HG02870 (cell line): ENCODE measurements at regions not wholly inside any gene's neighbourhood (a gene's known extent, or its start where the extent isn't known, plus 50 kb on each side); places are given as distances from the start of the nearest gene placed in this dataset.
"Not testable (repeated sequence)": the region's sequence is repeated elsewhere in the genome, so short reads cannot be mapped to it uniquely, and the experiment has no call there.

ENCODE experiments used
- ATAC-seq: cut with Tn5 transposase; IDR thresholded peaks from one replicate; pipeline ENCODE4 v1.9.1; 2021; ENCODE audit warnings: mild to moderate bottlenecking, moderate library complexity; ENCODE audit not compliant: unreplicated experiment

DNA sequence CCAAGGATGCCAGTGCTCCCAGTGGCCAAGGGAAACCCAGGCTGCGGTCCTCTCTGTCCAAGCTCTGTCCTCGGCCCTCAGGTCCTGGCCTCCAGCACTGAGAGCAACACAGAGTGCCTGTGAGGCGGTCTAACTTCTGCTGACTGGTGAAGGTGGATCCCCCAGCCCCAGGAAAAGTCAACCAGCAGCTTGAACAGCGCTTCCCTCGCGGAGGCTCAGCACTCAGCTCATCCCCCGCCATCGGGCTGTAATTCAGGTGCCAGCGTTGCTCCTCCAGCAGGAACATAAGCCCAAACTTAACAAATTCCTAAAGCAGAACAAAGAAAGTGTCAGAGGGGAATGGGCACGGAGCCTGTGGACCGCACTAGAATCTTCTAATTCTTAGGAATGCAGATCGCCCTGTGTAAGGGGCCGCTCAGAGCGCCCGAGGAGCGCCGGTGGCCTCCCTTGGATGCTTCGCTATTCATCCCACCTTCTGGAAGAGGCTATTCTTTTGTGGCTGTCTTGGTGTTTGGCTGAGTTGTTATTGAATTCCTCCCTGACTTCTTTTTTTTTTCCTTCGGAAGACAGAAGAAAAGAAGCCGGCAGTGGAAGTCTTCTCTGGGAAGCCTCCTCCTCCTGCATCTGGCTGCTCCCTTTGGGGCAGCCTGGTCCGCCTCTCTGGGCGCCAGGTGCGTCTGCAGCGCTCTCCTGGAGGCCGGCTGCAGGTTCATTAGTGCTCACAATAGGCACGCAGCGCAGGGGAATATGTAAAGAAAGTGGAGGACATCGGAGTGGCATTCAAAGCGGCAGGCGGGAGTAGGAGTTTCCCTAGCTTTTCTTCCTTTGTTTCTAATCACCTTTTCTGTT lies 905.6 kb downstream of the TSN start:
- ATAC-seq, result no peak

GRCh38 chr2:122663620-122664019 lies 908.2 kb downstream of the TSN start:
- ATAC-seq, result no peak

- ATAC-seq, result no peak
These were observed 914.2 kb downstream of the TSN start for GRCh38 chr2:122669627-122670026.

DNA sequence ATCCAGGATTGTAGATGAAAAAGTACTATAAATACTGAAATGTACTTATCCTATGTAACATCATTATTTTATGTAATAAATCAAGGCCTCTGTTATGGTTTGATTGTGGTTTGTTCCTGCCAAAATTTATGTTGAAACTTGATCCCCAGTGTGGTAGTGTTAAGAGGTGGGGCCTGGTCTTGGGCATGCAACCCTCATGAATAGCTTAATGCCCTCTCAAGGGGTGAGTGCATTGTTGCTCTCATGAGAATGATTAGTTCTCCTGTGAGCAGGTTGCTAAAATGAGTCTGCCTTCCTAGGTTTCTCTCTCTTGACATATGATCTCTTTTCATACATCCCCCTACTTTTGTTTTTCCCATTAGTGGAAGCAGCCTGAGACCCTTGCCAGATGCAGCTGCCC lies 915.4 kb downstream of the TSN start:
- ATAC-seq, result no peak

DNA sequence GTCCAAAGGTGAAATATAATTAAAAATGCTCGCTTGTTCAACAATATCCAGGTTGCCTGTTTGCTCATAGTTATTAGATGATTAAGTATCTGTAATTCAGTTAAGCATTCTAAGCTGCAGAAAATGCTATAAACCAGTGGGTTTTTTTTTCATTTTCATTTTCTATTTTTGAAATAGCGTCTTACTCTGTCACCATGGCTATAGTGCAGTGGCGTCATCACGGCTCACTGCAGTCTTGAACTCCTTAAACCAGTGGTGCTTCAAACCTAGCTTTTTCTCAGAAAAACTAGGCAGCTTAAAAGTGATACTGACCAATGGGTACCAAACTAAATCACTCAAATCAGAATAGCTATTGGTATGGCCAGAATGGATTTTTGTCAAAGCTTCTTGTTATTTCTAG lies 925.2 kb downstream of the TSN start:
- ATAC-seq, result no peak

DNA sequence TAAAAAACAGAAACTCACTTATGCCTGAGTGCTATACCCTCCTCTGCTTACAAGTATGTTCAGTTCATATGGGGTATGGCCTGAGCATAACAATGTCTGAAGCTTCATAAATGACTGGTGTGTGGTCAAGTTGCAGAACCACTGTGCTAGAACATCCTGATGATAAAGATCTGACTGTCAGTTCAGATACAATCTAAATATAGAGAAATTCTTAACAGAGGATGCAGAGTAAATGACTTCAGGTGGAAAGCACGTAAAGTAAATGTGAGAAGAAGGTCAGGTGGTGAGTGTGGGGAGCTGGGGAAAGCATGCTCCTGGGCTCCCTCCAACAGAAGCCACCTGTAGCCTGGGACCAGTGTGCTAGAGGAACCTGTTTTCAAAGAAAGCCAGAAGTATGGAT lies 926.2 kb downstream of the TSN start:
- peak; percentile 76 for ATAC-seq

- no peak for ATAC-seq
These were observed 926.9 kb downstream of the TSN start for GRCh38 chr2:122682356-122682755.

- ATAC-seq, result no peak
These were observed 927.6 kb downstream of the TSN start for GRCh38 chr2:122683018-122683417.

DNA sequence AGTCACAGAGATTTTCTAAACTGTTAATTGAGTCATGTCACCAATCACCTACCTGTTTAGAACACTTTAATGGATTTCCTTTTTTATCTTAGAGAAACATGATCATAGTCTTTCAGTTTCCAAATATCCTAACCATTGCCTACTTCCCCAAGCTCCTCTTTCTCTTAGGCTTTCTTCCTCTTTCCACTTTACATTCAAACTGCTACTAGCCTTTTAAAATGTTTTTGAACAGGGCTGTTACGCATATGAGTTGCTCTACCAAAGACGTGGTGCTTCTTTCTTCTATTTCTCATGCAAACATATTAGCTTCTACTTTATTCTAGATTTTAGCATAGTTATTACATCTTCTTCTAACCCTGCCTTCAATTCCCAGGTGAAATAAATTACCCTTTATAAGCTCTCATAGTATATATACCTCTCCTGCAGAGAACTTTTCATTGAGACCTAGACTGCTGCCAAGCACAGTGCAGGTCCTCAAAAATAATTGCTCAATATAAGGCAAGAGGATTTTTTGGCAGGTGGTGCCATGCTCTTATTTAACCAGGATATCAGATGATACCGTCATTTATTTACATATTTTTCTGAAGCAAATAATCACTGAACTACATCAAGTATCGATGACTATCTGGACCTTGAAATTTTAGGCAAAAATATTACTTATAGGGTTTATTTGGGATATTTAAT lies 937.1 kb downstream of the TSN start:
- no peak for ATAC-seq

GRCh38 chr2:122697415-122697814 lies 942.0 kb downstream of the TSN start:
- no peak for ATAC-seq

DNA sequence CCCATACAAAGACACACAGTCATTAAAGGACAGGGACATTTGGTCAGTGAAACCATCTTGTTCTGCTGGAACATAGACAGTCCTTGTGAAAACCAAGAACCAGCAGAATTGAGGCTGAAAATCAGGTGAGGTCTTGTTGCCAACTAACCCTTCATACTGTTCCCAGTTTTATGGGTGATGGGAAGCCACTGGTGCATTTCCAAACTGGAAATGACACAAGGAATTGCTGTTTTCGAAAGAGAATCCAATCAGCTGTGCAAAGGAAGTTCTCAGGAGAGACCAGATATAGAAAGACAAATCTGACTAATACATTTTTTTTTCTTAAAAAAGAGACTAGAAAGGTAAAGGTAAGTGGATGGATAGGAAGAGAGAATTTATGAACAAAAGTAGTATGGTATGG lies 948.2 kb downstream of the TSN start:
- no peak for ATAC-seq

- peak; percentile 69 for ATAC-seq
These were observed 948.7 kb downstream of the TSN start for GRCh38 chr2:122704109-122704563.

DNA sequence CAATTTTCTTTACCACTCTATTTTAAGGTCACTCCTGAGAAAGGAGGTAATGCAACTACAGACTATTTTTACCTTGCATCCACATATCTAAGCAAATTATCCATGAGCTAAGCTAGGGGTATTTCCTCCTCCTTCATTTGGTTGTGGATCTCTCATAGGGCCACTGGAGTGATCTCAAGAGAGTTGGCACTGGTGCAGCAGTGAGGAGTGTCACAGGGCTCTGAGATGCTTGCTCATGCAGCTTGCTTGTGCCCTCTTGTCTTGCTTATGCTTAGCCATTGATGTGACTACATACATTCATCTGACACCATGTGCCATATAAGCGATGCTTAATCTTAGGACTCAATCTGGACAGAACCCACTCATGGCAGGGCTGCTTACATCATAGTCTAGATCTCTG lies 950.3 kb downstream of the TSN start:
- no peak for ATAC-seq

GRCh38 chr2:122706757-122707223 lies 951.3 kb downstream of the TSN start:
- ATAC-seq, result no peak

- peak; percentile 41 for ATAC-seq
These were observed 951.9 kb downstream of the TSN start for GRCh38 chr2:122707224-122707824.

DNA sequence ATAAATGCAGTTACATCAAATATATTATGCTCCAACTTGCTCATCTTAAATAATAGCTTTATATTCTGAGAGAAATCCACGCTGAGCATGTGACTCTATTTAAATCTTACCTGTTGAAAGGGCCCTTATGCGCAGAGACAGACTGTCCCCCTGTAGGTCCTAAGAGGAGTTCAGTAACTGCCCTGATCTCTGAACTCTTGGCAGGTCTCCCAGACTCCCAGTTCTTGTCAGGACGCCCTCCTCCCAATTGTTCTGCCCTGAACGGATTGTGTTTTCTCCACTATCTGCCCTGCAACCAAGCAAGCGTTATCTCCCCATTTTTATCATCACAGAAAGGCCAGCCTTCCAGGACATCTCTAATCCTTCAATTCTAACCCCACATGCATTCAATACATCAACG lies 954.6 kb downstream of the TSN start:
- no peak for ATAC-seq

DNA sequence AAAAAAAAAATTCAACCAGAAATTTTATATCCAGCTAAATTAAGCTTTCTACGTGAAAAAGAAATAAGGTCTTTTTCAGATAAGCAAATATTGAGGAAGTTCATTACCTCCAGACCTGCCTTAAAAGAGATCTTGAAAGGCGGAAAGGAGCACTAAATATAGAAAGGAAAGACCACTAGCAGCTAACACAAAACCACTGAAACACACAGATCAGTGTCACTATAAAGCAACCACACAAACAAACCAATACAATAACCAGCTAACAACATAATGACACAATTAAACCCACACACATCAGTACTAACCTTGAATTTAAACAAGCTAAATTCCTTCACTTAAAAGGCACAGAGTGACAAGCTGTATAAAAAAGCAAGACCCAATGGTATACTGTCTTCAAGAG lies 958.3 kb downstream of the TSN start:
- ATAC-seq, result no peak

- ATAC-seq, result not testable (repeated sequence)
These were observed 965.4 kb downstream of the TSN start for GRCh38 chr2:122720822-122721221.

DNA sequence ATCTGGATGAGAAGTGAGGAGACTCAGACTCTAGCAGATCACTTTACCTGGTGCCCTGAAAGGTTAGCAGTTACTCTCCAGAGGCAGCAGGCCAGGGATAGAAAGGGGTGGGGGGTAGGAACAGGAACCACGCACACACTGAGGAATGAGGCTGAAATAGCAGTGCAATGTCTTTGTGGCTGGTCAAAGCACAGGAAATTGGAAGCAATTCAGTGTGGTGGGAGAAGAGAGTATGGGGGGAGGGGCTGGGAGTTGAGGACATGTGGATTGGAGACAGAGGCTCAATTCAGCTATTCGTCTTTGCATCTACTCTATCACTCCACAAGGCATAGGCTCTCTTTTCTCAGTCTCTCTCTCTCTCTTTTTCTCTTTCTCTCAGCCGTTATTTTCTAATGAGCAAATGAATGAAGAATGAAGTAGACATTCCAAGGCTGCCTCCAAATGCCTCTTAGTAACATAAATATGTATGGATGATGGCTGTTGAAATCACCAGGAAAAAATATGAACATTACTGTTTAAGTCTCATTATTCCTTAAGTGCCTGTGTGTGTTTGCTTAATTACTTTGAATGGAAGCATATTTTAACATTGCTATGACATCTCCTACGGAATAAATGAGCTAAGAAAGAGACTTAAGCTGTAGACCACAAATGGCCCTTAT lies 979.4 kb downstream of the TSN start:
- ATAC-seq, result no peak

- no peak for ATAC-seq
These were observed 980.8 kb downstream of the TSN start for GRCh38 chr2:122736279-122736678.

DNA sequence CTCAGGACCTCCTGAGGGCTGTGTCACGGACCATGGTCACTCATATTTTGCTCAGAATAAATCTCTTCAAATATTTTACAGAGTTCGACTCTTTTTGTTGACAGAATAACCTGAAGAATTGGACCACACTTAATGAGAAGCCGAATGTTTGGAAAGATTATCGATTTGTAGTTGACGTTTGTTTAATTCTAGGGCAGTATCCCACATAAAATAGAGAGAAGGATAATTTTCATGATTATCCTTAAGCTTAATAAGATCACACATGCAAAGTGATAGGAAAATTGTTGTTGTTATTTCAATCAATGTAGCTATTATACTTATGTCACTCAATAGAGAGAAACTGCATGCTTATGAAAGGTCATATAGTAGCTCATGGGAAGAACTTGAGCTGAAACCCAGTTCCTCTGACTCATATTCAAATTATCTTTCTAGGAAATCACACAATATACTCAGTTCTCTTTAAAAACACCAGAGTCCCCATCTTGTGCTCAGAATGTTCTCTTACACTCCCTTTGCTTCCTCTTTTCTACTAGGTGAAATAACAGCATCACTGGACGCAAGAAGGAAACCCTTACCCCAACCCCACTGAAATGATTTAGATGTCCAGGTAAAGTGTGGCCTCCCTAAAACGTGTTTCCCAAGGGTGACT lies 982.1 kb downstream of the TSN start:
- peak; percentile 76 for ATAC-seq
